ENCODE measurements at regions not wholly inside any gene's neighbourhood (a gene's known extent, or its start where the extent isn't known, plus 50 kb on each side); places are given as distances from the start of the nearest gene placed in this dataset.

- Histone ChIP-seq H3K27me3 (replicated peaks; ENCODE audit: insufficient read depth, low read length) (no peaks in the 10 kb centered on the region), H3K4me1 (ENCODE audit: low read length) (no peaks in the 10 kb centered on the region), H3K9me3 (replicated peaks; ENCODE audit: insufficient read depth, low read length) (no peaks in the 10 kb centered on the region), H3K9me2 (replicated peaks; ENCODE audit: insufficient read depth, low read length) (no peaks in the 10 kb centered on the region), H3K79me2 (ENCODE audit: low read length) (no peaks in the 10 kb centered on the region), H3K4me3 (ENCODE audit: low read length) (no peak overlapping the region), H3K36me3 (replicated peaks; ENCODE audit: insufficient read depth, low read length) (no peaks in the 10 kb centered on the region), H3K4me2 (ENCODE audit: low read depth, low read length) (no peak overlapping the region), H3F3A (ENCODE audit: insufficient read depth, low read length) (no peaks in the 10 kb centered on the region), H2AFZ (ENCODE audit: low read length) (no peak overlapping the region), H3K27ac (ENCODE audit: low read length) (no peak overlapping the region), H3K9ac (ENCODE audit: low read length) (no peak overlapping the region), H4K20me1 (ENCODE audit: insufficient read depth, low read length) (no peaks in the 10 kb centered on the region)
- no peak for DNase-seq
- TF ChIP-seq EZH2 (optimal IDR thresholded peaks at IDR 0.05; ENCODE audit: low read depth, low read length) = no peak
- no peak for TF ChIP-seq EZH2phosphoT487 (IDR thresholded peaks at IDR 0.05; ENCODE audit: low read length)
- TF ChIP-seq CTCF (IDR thresholded peaks at IDR 0.05; ENCODE audit: low read length) = no peak
Measured at GRCh38 chr6:134415194-134415593, 97.3 kb upstream of the SGK1 start.

GRCh38 chr6:134414793-134415192, 96.9 kb upstream of the SGK1 start:
- H3K9me3 ChIP-seq (replicated peaks; ENCODE audit: insufficient read depth, low read length) = no peaks in the 10 kb centered on the region
- H3K36me3 ChIP-seq (replicated peaks; ENCODE audit: insufficient read depth, low read length) = no peaks in the 10 kb centered on the region
- H3F3A ChIP-seq (ENCODE audit: insufficient read depth, low read length) = no peaks in the 10 kb centered on the region
- TF ChIP-seq EZH2phosphoT487 (IDR thresholded peaks at IDR 0.05; ENCODE audit: low read length) = no peak
- no peak for TF ChIP-seq CTCF (IDR thresholded peaks at IDR 0.05; ENCODE audit: low read length)
- no peak for TF ChIP-seq EZH2 (optimal IDR thresholded peaks at IDR 0.05; ENCODE audit: low read depth, low read length)
- H3K4me1 ChIP-seq (ENCODE audit: low read length) = no peaks in the 10 kb centered on the region
- H3K9me2 ChIP-seq (replicated peaks; ENCODE audit: insufficient read depth, low read length) = no peaks in the 10 kb centered on the region
- H3K27me3 ChIP-seq (replicated peaks; ENCODE audit: insufficient read depth, low read length) = no peaks in the 10 kb centered on the region
- H3K27ac ChIP-seq (ENCODE audit: low read length) = no peak overlapping the region
- no peak overlapping the region for H3K4me3 ChIP-seq (ENCODE audit: low read length)
- no peaks in the 10 kb centered on the region for H4K20me1 ChIP-seq (ENCODE audit: insufficient read depth, low read length)
- H2AFZ ChIP-seq (ENCODE audit: low read length) = no peak overlapping the region
- H3K79me2 ChIP-seq (ENCODE audit: low read length) = no peaks in the 10 kb centered on the region
- H3K4me2 ChIP-seq (ENCODE audit: low read depth, low read length) = no peak overlapping the region
- H3K9ac ChIP-seq (ENCODE audit: low read length) = no peak overlapping the region
- DNase-seq = no peak

- TF ChIP-seq EZH2phosphoT487 (IDR thresholded peaks at IDR 0.05; ENCODE audit: low read length) = no peak
- TF ChIP-seq CTCF (IDR thresholded peaks at IDR 0.05; ENCODE audit: low read length) = no peak
- no peak for TF ChIP-seq EZH2 (optimal IDR thresholded peaks at IDR 0.05; ENCODE audit: low read depth, low read length)
- Histone ChIP-seq H3K9me2 (replicated peaks; ENCODE audit: insufficient read depth, low read length) (no peaks in the 10 kb centered on the region), H2AFZ (ENCODE audit: low read length) (no peak overlapping the region), H3K4me3 (ENCODE audit: low read length) (no peak overlapping the region), H3F3A (ENCODE audit: insufficient read depth, low read length) (no peaks in the 10 kb centered on the region), H3K36me3 (replicated peaks; ENCODE audit: insufficient read depth, low read length) (no peaks in the 10 kb centered on the region), H3K79me2 (ENCODE audit: low read length) (no peaks in the 10 kb centered on the region), H3K27me3 (replicated peaks; ENCODE audit: insufficient read depth, low read length) (no peaks in the 10 kb centered on the region), H3K27ac (ENCODE audit: low read length) (no peak overlapping the region), H3K9ac (ENCODE audit: low read length) (no peak overlapping the region), H4K20me1 (ENCODE audit: insufficient read depth, low read length) (no peaks in the 10 kb centered on the region), H3K4me2 (ENCODE audit: low read depth, low read length) (no peak overlapping the region), H3K4me1 (ENCODE audit: low read length) (peaks cover 9% of the 10 kb centered on the region), H3K9me3 (replicated peaks; ENCODE audit: insufficient read depth, low read length) (no peaks in the 10 kb centered on the region)
- no peak for DNase-seq
Measured at GRCh38 chr6:134413241-134413643, 95.3 kb upstream of the SGK1 start.
